ENCODE measurements at regions not wholly inside any gene's neighbourhood (a gene's known extent, or its start where the extent isn't known, plus 50 kb on each side); places are given as distances from the start of the nearest gene placed in this dataset.
"Not testable (repeated sequence)": the region's sequence is repeated elsewhere in the genome, so short reads cannot be mapped to it uniquely, and the experiment has no call there.

- DNase-seq = peak; percentile 8
- intact Hi-C loops (cut with DNase I) = no loop called here
- no peak overlapping the region for H3K27ac ChIP-seq
- no peaks in the 10 kb centered on the region for H3K4me1 ChIP-seq
- TF ChIP-seq EP300 (IDR thresholded peaks at IDR 0.05) = no peak
- H3K4me3 ChIP-seq = no peak overlapping the region
- H3K9me3 ChIP-seq = no peaks in the 10 kb centered on the region
- H3K36me3 ChIP-seq = no peaks in the 10 kb centered on the region
- H3K27me3 ChIP-seq = peaks cover 10 to 39% (median 13%) of the 10 kb centered on the region in 3 donors
- 88% methylated on average over 12 of the region's 12 CpGs for WGBS, 2 donors
Measured at GRCh38 chr2:242047963-242048362, 178.4 kb downstream of the RTP5 start.

- intact Hi-C loops (cut with DNase I) = no loop called here
- H3K4me3 ChIP-seq = no peak overlapping the region
- DNase-seq = no peak
- no peaks in the 10 kb centered on the region for H3K4me1 ChIP-seq
- 82 to 91% methylated on average over 2 of the region's 2 CpGs for WGBS, 2 donors
- no peak for TF ChIP-seq POLR2A (IDR thresholded peaks at IDR 0.05)
- TF ChIP-seq EP300 (IDR thresholded peaks at IDR 0.05) = no peak
- TF ChIP-seq CTCF (IDR thresholded peaks at IDR 0.05) = no peak
- no peak for TF ChIP-seq POLR2AphosphoS5 (IDR thresholded peaks at IDR 0.05)
- no peaks in the 10 kb centered on the region for H3K9me3 ChIP-seq
- no peak overlapping the region for H3K27ac ChIP-seq
- H3K27me3 ChIP-seq = peaks cover 7 to 34% (median 13%) of the 10 kb centered on the region in 3 donors
- H3K36me3 ChIP-seq = no peaks in the 10 kb centered on the region
Measured at GRCh38 chr2:242048479-242048878, 178.9 kb downstream of the RTP5 start.

- H3K36me3 ChIP-seq; H3K9me3 ChIP-seq; intact Hi-C loops (cut with DNase I); H3K27ac ChIP-seq; H3K4me1 ChIP-seq; DNase-seq; H3K4me3 ChIP-seq: not testable (repeated sequence)
- peaks cover 0 to 28% (median 10%) of the 10 kb centered on the region in 3 donors for H3K27me3 ChIP-seq
- WGBS, 2 donors = 85 to 91% methylated on average over 7 of the region's 7 CpGs
Measured at GRCh38 chr2:242049492-242049891, 180.0 kb downstream of the RTP5 start.

GRCh38 chr2:242051463-242051862 lies 181.9 kb downstream of the RTP5 start:
- Histone ChIP-seq H3K27me3 (peaks cover under 1 to 29% (median 7%) of the 10 kb centered on the region in 3 donors), H3K9me3 (no peaks in the 10 kb centered on the region), H3K27ac (no peak overlapping the region), H3K4me1 (no peaks in the 10 kb centered on the region), H3K36me3 (no peaks in the 10 kb centered on the region), H3K4me3 (no peak overlapping the region)
- TF ChIP-seq POLR2A (IDR thresholded peaks at IDR 0.05) (no peak), EP300 (IDR thresholded peaks at IDR 0.05) (no peak), POLR2AphosphoS5 (IDR thresholded peaks at IDR 0.05) (no peak), CTCF (IDR thresholded peaks at IDR 0.05) (no peak)
- 15 to 43% methylated on average over 1 of the region's 1 CpG for WGBS, 2 donors
- intact Hi-C loops (cut with DNase I) = no loop called here
- no peak for DNase-seq

GRCh38 chr2:242052421-242052820 lies 182.9 kb downstream of the RTP5 start:
- Histone ChIP-seq H3K27ac (no peak overlapping the region), H3K4me1 (no peaks in the 10 kb centered on the region), H3K4me3 (no peak overlapping the region), H3K9me3 (no peaks in the 10 kb centered on the region), H3K27me3 (peaks cover 6 to 37% (median 7%) of the 10 kb centered on the region in 3 donors), H3K36me3 (no peaks in the 10 kb centered on the region)
- no peak for DNase-seq
- intact Hi-C loops (cut with DNase I) = no loop called here
- WGBS, 2 donors = 82 to 83% methylated on average over 10 of the region's 10 CpGs
- no peak for TF ChIP-seq POLR2AphosphoS5 (IDR thresholded peaks at IDR 0.05)
- no peak for TF ChIP-seq CTCF (IDR thresholded peaks at IDR 0.05)
- no peak for TF ChIP-seq EP300 (IDR thresholded peaks at IDR 0.05)
- TF ChIP-seq POLR2A (IDR thresholded peaks at IDR 0.05) = no peak

GRCh38 chr2:242053921-242054320 lies 184.4 kb downstream of the RTP5 start:
- Histone ChIP-seq H3K4me3 (no peak overlapping the region), H3K4me1 (no peaks in the 10 kb centered on the region), H3K27ac (no peak overlapping the region), H3K36me3 (no peaks in the 10 kb centered on the region), H3K9me3 (no peaks in the 10 kb centered on the region), H3K27me3 (peaks cover 0 to 42% (median 6%) of the 10 kb centered on the region in 3 donors)
- 84% methylated on average over 12 of the region's 12 CpGs for WGBS, 2 donors
- DNase-seq = peak; percentile 33
- no peak for TF ChIP-seq CTCF (IDR thresholded peaks at IDR 0.05)
- TF ChIP-seq POLR2A (IDR thresholded peaks at IDR 0.05) = no peak
- TF ChIP-seq POLR2AphosphoS5 (IDR thresholded peaks at IDR 0.05) = no peak
- no peak for TF ChIP-seq EP300 (IDR thresholded peaks at IDR 0.05)
- intact Hi-C loops (cut with DNase I) = no loop called here
